Esophagus muscularis mucosa (tissue), 4 donors: ENCODE measurements at regions not wholly inside any gene's neighbourhood (a gene's known extent, or its start where the extent isn't known, plus 50 kb on each side); places are given as distances from the start of the nearest gene placed in this dataset.

ENCODE experiments used
- DNase-seq: peaks from one replicate; pipeline ENCODE4 v3.0.0-alpha.2; 2017; ENCODE audit errors: extremely low spot score
- H3K27ac ChIP-seq, 4 donors: fragments of 200-600 bp; sonication (generic); replicated peaks in 1 of 4; 1 replicate in 3 of 4; 2 replicates in 1 of 4; pipeline ENCODE4 v1.5.1; 2016 to 2019; ENCODE audit warnings: mild to moderate bottlenecking in 1 of 4
- H3K27me3 ChIP-seq, 4 donors: fragments of 200-600 bp; sonication (generic); one replicate each; pipeline versions ENCODE4 v1.5.1 to v1.6.0; 2016 to 2019
- H3K36me3 ChIP-seq, 4 donors: fragments of 200-600 bp; sonication (generic); one replicate each; pipeline ENCODE4 v1.5.1; 2016 to 2019
- H3K4me1 ChIP-seq, 4 donors: fragments of 200-600 bp; sonication (generic); one replicate each; pipeline ENCODE4 v1.5.1; 2016 to 2019
- H3K4me3 ChIP-seq, 4 donors: fragments of 200-600 bp; sonication (generic); 1 replicate in 2 of 4; 2 replicates in 2 of 4; pipeline ENCODE4 v1.5.1; 2016 to 2019; ENCODE audit warnings: mild to moderate bottlenecking in 4 of 4, moderate library complexity in 1 of 4
- H3K9me3 ChIP-seq, 4 donors: fragments of 200-600 bp; sonication (generic); 1 replicate in 3 of 4; 2 replicates in 1 of 4; pipeline ENCODE4 v1.5.1; 2016 to 2019
- EP300 ChIP-seq: sonication (generic); formaldehyde crosslinking; IDR thresholded peaks from one replicate; pipeline ENCODE4 v1.6.1; 2017; ENCODE audit warnings: antibody characterized with exemption
- POLR2A ChIP-seq: fragments of 450-650 bp; IDR thresholded peaks from one replicate; pipeline ENCODE4 v1.6.1; 2017; ENCODE audit warnings: antibody characterized with exemption, moderate library complexity, mild to moderate bottlenecking, low read depth
- POLR2AphosphoS5 ChIP-seq, 2 donors: sonication (generic); formaldehyde crosslinking; IDR thresholded peaks; one replicate each; pipeline ENCODE4 v1.6.1; 2017; ENCODE audit warnings: antibody characterized with exemption in 2 of 2
- WGBS: methylation state at CpG from one replicate; pipeline ENCODE4 v1.1.5; 2018; 5-methylcytosine and 5-hydroxymethylcytosine counted together
- intact Hi-C: fragments of 100-400 bp; cut with DNase I; formaldehyde crosslinking; loops from one replicate; pipeline ENCODE4 v1.15.1; 2023
- TF ChIP-seq, protein P1 (sequence below), 3 experiments: fragments of 200-600 bp in 2 of 3; fragments of 450-650 bp in 1 of 3; sonication (generic) in 2 of 3; IDR thresholded peaks; one replicate each; pipeline ENCODE4 v1.5.1; 2017 to 2019; ENCODE audit warnings: antibody characterized with exemption in 3 of 3, mild to moderate bottlenecking in 2 of 3, moderate library complexity in 1 of 3

GRCh38 chr1:57832612-57833011 lies 408.8 kb upstream of the DAB1 start:
- Histone ChIP-seq H3K27me3 (no peaks in the 10 kb centered on the region), H3K36me3 (no peaks in the 10 kb centered on the region), H3K9me3 (peaks cover 0 to 6% (median 0%) of the 10 kb centered on the region in 4 donors), H3K4me1 (no peaks in the 10 kb centered on the region), H3K27ac (no peak overlapping the region), H3K4me3 (no peak overlapping the region)
- no peak for DNase-seq
- intact Hi-C loops: no loop called here
- TF ChIP-seq POLR2AphosphoS5 (IDR thresholded peaks at IDR 0.05) (no peak), EP300 (no peak), POLR2A (no peak)
- TF ChIP-seq, protein P1, sequence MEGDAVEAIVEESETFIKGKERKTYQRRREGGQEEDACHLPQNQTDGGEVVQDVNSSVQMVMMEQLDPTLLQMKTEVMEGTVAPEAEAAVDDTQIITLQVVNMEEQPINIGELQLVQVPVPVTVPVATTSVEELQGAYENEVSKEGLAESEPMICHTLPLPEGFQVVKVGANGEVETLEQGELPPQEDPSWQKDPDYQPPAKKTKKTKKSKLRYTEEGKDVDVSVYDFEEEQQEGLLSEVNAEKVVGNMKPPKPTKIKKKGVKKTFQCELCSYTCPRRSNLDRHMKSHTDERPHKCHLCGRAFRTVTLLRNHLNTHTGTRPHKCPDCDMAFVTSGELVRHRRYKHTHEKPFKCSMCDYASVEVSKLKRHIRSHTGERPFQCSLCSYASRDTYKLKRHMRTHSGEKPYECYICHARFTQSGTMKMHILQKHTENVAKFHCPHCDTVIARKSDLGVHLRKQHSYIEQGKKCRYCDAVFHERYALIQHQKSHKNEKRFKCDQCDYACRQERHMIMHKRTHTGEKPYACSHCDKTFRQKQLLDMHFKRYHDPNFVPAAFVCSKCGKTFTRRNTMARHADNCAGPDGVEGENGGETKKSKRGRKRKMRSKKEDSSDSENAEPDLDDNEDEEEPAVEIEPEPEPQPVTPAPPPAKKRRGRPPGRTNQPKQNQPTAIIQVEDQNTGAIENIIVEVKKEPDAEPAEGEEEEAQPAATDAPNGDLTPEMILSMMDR (IDR thresholded peaks at IDR 0.05): no peak

- intact Hi-C loops: no loop called here
- 73% methylated on average over 1 of the region's 1 CpG for WGBS
- no peak for DNase-seq
Observed at GRCh38 chr1:57831624-57832023, 407.8 kb upstream of the DAB1 start.

DNA sequence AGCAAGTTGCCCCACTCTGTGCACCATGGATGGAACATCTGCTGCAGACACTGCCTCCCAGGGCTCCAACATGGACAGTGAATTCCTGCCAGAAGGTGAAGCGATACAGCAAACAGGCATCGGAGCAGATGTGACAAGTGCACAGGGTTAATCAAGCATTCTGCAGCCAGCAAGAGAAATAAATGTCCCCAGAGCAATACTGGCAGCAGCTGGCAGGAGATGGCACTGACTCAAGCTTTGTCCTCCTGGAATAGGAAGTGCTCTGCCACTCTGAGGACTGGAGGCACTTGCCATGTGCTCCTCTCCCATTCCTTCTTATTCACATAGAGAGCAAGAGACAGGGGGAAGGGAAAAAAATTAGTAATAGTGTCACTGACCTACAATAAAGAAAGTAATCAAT lies 402.7 kb upstream of the DAB1 start:
- no peak overlapping the region for H3K4me3 ChIP-seq
- no peak overlapping the region for H3K27ac ChIP-seq
- no peaks in the 10 kb centered on the region for H3K4me1 ChIP-seq
- TF ChIP-seq, protein P1 (IDR thresholded peaks at IDR 0.05): no peak
- TF ChIP-seq EP300: no peak
- no peak for TF ChIP-seq POLR2A
- TF ChIP-seq POLR2AphosphoS5 (IDR thresholded peaks at IDR 0.05): no peak
- H3K27me3 ChIP-seq: no peaks in the 10 kb centered on the region
- DNase-seq: no peak
- intact Hi-C loops: no loop called here
- H3K9me3 ChIP-seq: peaks cover 0 to 6% (median 0%) of the 10 kb centered on the region in 4 donors
- H3K36me3 ChIP-seq: no peaks in the 10 kb centered on the region
- 94% methylated on average over 2 of the region's 2 CpGs for WGBS

More at GRCh38 chr1:57831624-57832023, 407.8 kb upstream of the DAB1 start:
- no peak overlapping the region for H3K27ac ChIP-seq
- TF ChIP-seq, protein P1 (IDR thresholded peaks at IDR 0.05): no peak
- TF ChIP-seq POLR2A (no peak), POLR2AphosphoS5 (IDR thresholded peaks at IDR 0.05) (no peak), EP300 (no peak)
- no peaks in the 10 kb centered on the region for H3K36me3 ChIP-seq
- H3K27me3 ChIP-seq: no peaks in the 10 kb centered on the region
- H3K4me1 ChIP-seq: no peaks in the 10 kb centered on the region
- H3K9me3 ChIP-seq: peaks cover 0 to 6% (median 0%) of the 10 kb centered on the region in 4 donors
- no peak overlapping the region for H3K4me3 ChIP-seq

- H3K9me3 ChIP-seq: no peaks in the 10 kb centered on the region
- DNase-seq: no peak
- H3K27ac ChIP-seq: no peak overlapping the region
- WGBS: 59% methylated on average over 3 of the region's 3 CpGs
- no peaks in the 10 kb centered on the region for H3K4me1 ChIP-seq
- no peak overlapping the region for H3K4me3 ChIP-seq
- TF ChIP-seq POLR2A: no peak
- no peak for TF ChIP-seq EP300
- no peak for TF ChIP-seq POLR2AphosphoS5 (IDR thresholded peaks at IDR 0.05)
- TF ChIP-seq, protein P1 (IDR thresholded peaks at IDR 0.05): no peak
- no peaks in the 10 kb centered on the region for H3K36me3 ChIP-seq
- intact Hi-C loops: no loop called here
- H3K27me3 ChIP-seq: no peaks in the 10 kb centered on the region
Observed at GRCh38 chr1:57824535-57824934, 400.7 kb upstream of the DAB1 start.

DNA sequence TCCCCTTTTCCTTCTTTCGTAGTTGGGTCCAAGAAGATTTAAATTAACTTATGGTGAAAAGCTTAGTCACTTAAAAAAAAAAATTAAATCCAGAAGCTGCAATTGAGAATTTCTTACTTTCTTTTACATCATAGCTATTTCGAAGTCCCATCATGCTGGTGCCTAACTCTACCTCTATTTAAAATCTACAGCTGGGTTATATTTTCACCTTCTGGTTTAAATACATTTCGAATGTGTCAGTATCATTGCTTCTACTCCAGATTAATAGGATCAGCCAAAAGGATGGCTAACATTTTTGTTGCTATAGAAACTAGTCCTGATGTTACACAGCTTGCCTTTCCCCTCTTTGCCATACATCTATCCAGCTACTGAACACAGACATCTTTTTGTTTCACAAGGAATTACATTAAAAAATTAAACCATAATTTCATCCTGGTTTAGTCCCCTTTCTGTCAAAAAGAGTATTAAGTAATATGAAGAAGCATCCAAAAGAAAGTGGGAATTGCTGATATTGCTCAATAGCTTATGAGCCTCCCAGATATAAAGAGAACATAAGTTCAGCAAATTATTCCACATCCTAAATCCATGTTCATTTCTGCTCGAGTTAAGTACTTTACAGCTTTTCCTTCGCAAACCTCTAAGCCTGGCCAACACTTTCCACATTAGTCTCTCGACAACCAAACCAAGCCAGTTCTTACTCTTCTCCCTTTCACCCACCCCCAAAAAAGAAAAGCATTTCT lies 396.7 kb upstream of the DAB1 start:
- no peak for DNase-seq
- TF ChIP-seq POLR2AphosphoS5 (IDR thresholded peaks at IDR 0.05): no peak
- TF ChIP-seq, protein P1 (IDR thresholded peaks at IDR 0.05): no peak
- no peak for TF ChIP-seq POLR2A
- no peak for TF ChIP-seq EP300
- Histone ChIP-seq H3K4me3 (no peak overlapping the region), H3K36me3 (no peaks in the 10 kb centered on the region), H3K9me3 (no peaks in the 10 kb centered on the region), H3K27ac (no peak overlapping the region), H3K4me1 (no peaks in the 10 kb centered on the region), H3K27me3 (no peaks in the 10 kb centered on the region)
- 67% methylated on average over 6 of the region's 6 CpGs for WGBS
- intact Hi-C loops: no loop called here
